Left cardiac atrium (tissue), 4 donors: ENCODE measurements at regions not wholly inside any gene's neighbourhood (a gene's known extent, or its start where the extent isn't known, plus 50 kb on each side); places are given as distances from the start of the nearest gene placed in this dataset.

ENCODE experiments used
- ATAC-seq, 2 donors: fragments of 200-7000 bp; cut with Tn5 transposase; one replicate each; pipeline ENCODE4 v1.9.1; 2020; ENCODE audit warnings: mild to moderate bottlenecking in 2 of 2, moderate library complexity in 2 of 2
- DNase-seq: peaks from one replicate; pipeline ENCODE4 v3.0.0-alpha.2; 2020
- intact Hi-C, 2 donors: fragments of 100-400 bp; cut with DNase I; formaldehyde crosslinking; loops; one replicate each; pipeline versions ENCODE4 v1.14.1 to v1.15.1; 2022 to 2023
- donor health status: DM: no; HTN: yes; CAD: no.
- donor health status: DM: no; HTN: yes; CAD: no; lungs with severe emphysema.
- donor health status: DM: yes; HTN: yes; CAD: no.
- donor health status: Dilated cardiomyopathy.

GRCh38 chr22:44424867-44425693, 73.0 kb downstream of the RTL6 start:
- DNase-seq (no peak), ATAC-seq (peak in 1 of 2 donors; percentile 78)
- intact Hi-C loops: no loop called here

DNA sequence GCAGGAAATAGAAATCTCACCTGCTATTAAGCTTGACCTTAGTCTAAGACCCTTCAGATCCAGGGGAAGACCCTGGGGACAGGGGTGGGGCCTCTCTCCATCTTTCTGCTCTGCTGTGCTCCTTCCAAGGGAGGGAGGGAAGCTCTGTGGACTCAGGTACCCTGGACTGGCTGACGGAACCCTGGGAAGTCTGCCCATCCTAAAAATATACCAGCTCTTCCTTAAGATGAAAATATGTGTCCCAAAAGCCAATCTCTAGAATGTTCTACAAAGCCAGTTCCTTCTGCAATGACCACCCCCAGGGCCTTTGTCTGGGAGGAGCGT, 73.7 kb downstream of the RTL6 start:
- ATAC-seq (no peak), DNase-seq (no peak)
- intact Hi-C loops: no loop called here

DNA sequence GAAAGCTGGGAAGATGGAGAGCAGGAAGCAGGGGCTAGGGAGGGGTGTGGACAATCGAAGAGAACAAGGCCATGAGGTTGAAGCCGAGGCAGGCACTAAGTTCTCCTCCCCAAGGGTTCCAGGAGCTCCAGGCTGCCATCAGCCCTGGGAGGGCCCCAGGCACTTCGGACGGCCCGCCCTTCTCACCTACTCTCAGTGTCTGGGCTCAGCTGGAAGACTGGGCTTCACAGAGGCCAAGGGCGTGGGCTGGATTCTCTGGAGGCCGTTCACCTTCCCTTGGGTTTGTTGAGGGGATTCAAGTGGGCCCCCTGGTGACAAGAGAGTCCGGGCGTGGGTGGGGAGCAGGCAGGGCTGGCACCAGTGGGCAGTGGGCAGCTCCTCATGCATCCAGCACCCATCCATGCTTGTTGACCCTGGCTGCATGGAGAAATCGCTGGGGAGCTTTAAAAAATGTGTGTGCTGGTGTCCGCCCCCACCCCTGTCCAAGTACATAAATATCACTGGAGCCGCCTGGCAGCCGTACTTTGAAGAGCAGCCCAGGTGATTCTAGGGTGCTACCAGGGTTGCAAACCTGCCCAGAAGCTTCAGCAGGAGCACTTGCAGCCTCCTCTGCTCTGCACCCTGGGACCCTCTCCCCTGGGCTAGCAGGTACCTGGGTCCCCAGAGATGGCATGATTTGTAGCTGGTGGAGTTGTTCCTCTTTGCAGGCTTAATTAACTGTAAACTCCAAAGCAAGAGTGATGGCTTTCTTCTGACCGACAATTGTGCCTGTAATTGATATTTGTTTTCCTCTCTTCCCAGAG, 74.3 kb downstream of the RTL6 start:
- intact Hi-C loops: no loop called here
- ATAC-seq (no peak), DNase-seq (no peak)

DNA sequence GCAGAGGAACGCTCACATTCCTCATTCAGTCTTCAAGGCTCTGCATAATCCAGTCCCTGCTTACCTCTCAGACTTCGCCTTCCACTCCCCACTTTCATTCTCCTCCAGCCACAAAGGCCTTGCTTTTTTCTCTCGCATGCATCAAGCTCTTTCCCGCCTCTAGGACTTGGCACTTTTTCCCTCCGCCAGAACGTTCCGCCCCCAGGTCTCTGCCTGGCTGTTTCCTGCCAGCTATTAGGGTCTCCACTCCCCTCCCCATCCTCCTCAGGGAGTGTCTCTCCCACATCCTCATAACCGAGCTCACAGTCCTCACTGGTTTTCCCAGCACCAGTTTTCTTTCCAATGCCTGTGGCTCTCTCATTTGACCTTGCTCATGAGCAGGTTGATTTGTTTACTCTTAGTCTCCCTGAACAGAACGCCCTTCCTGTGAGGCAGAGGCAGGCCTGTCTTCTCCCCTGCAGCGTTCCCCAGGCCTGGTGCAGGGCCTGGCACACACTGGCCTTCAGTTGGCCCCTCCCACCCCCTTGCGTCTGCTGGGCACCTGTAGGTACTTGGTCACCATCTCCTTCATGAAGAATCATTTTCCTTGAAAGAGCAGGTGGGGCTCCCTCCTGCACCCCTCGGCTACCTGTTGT, 75.2 kb downstream of the RTL6 start:
- intact Hi-C loops: no loop called here
- ATAC-seq: peak in 1 of 2 donors; percentile 15
- no peak for DNase-seq

DNA sequence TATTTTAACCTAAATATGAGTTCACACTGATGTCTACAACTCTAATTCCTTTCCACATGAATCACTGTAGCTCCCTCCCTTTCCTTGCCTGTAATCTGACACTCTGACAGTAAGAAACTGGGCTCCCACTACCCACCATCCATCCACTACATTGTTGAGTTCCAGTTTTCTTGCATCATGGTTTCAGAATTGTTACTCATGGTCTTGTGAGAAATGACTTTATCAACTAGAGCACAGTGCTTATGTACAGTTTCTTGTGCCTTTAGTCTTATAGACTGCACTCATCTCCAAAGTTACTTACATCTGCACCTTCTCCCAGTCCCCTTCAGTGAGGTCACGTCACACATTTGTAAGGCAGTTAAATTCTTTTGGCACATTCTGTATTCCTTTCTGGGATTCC, 78.6 kb downstream of the RTL6 start:
- intact Hi-C loops: no loop called here
- no peak for ATAC-seq
- no peak for DNase-seq

GRCh38 chr22:44413211-44413610, 84.8 kb downstream of the RTL6 start:
- DNase-seq (no peak), ATAC-seq (no peak)
- intact Hi-C loops: no loop called here

DNA sequence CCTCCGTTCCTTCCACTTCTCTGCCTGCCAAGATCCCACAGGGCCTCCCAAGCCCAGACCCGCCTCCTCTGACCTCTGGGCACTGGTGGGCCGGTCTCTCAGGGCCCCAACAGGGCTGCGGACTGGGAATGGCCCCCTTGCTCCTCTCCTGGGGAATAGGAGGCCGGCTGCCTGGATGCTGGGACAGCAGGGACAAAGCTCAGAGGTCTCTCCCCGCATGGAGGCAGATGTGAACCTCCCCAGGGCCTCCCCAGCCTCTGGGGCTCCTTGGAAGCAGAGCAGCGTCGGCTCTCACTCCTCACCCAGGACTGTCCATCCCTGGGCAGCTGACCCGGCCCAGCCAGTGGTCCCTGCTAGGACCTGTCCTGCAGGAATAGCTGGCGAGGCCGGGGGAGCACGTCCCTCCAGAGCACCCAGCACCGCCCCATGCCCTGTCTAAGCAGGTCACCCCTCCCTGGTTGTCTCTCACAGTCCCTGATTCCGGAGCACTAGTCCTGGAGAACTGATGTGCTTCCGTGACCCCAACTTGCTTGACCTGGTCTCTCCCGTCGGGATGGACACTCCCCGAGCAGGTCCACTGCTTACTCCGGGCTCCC, 85.8 kb downstream of the RTL6 start:
- no peak for DNase-seq
- intact Hi-C loops: no loop called here
- ATAC-seq: no peak

DNA sequence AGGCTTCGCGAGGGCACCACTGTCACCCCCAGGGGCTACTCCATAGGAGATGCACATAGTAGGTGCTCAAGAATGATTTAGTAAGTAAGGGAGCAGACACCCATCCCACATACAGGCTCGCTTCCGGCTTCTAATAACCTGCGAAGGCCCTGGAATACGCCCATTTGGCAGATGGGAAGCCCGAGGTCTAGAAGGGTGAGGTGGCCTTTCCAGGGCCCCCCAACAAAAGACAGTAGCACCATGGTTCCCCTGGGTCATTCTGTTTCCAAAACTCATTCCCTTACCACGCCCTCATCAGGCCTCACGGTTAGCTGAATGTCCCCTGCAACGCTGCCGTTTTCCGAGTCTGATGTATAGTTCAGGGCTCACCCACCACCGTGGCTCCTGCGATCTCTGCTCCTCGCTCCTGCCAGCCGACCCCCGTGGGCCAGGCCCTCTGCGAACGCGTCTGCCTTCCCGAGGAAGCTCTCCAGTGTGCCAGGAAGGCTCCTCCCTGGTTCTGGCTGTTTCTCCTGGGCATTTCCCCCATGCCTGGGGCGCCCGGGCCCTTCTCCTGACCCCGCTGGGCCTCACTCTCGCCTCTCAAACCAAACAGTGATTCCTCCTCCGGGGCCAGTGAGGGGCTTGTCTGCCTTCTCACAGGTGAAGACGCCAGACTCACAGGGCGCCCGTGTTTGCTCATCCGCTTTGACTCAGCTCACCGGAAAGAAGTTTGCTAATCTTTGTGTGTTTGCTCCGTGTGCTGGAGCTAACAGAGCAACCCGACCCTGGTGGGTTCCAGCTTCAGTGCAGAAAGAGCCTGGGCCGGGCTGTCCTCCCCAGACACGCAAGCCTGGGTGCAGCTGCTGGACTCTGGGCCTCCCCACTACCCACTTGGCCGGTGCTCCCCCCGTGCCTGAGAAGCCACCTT, 86.6 kb downstream of the RTL6 start:
- intact Hi-C loops: no loop called here
- no peak for DNase-seq
- ATAC-seq: no peak

DNA sequence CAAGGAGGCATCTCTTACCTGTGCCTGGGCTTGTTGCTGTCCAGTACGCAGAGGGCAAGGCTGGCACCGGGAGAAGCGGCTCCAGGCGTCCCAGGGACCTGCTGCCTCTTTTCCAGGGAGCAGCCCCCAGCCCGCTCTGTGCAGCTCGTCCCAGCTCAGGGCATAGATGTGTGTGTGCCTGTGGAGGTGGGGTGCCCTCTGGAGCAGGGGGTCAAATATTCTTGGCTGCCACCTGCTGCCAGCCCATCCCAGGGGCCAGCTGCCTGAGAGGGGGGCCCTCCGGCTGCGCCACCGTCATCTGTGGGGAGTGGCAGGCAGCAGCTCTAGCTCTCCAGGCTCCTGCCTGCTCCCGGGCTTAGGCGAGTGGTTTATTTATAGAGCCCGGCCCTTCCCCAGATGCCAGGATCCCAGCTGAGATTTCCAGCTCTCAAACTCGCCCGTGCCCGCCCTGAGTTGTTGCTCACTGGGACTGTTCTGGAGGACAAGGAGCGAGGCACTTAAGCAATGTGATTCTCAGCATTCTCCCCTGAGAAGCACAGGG, 87.5 kb downstream of the RTL6 start:
- peak; percentile 72 to 77 for ATAC-seq
- peak; percentile 43 for DNase-seq
- intact Hi-C loops: no loop called here

DNA sequence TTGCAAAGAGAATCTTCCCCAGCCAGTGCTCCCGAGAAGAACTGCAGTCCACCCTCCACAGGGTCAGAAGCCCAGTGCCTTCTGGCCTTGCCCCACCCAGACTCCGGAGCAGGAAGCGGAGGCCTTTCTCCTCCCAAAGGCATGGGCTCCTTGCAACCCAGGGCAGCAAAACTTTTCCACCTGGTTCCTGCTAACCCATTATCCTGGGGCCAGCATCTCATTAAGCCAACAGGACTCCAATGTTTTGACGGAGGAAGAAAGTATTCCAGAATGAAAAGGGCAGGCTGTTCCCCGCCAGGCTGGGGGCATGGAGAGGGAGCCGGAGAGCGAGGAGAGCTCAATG, 88.1 kb downstream of the RTL6 start:
- no peak for DNase-seq
- no peak for ATAC-seq
- intact Hi-C loops: no loop called here

DNA sequence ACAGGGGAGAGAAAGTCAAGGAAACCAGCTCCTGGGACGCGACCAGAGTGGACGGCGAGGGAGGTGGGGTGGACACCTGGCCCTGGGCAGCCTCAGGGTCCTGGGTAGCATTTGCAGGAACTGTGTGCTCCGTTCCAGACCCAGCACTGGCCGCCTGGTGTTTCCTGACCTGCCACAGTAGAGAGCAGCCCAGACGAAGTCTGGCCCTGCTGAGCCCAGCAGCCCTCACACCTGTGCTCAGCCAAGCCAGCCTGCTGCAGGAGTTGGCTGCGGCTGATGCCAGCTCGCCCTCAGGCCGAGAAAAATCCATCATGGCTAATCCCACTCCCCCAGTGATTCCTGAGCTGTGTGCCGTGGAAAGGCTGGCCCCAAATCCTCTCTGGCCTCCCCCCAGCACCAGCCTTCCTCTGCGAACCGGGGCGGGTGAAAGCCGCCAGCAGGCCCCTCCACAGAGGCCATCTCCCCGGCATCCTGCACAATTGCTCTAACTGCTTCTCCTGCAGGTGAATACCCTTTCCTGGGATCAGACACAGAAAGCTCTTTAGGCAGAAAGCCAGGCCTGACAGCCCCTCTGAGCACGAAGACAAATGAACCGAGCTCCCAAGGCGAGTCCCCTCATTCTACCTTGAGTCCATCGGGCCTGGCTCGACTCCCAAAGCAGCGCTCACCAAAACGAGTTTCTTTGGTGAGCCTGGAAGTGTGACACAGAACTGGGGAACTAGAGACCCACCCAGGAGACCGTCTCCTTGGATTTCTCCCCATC, 88.6 kb downstream of the RTL6 start:
- intact Hi-C loops: no loop called here
- no peak for ATAC-seq
- no peak for DNase-seq

- intact Hi-C loops: no loop called here
- DNase-seq (no peak), ATAC-seq (no peak)
Measured at GRCh38 chr22:44408829-44409192, 89.2 kb downstream of the RTL6 start.

- DNase-seq (no peak), ATAC-seq (no peak)
- intact Hi-C loops: no loop called here
Measured at GRCh38 chr22:44407987-44408828, 89.8 kb downstream of the RTL6 start.

GRCh38 chr22:44407171-44407986, 90.7 kb downstream of the RTL6 start:
- ATAC-seq: no peak
- intact Hi-C loops: no loop called here
- no peak for DNase-seq

DNA sequence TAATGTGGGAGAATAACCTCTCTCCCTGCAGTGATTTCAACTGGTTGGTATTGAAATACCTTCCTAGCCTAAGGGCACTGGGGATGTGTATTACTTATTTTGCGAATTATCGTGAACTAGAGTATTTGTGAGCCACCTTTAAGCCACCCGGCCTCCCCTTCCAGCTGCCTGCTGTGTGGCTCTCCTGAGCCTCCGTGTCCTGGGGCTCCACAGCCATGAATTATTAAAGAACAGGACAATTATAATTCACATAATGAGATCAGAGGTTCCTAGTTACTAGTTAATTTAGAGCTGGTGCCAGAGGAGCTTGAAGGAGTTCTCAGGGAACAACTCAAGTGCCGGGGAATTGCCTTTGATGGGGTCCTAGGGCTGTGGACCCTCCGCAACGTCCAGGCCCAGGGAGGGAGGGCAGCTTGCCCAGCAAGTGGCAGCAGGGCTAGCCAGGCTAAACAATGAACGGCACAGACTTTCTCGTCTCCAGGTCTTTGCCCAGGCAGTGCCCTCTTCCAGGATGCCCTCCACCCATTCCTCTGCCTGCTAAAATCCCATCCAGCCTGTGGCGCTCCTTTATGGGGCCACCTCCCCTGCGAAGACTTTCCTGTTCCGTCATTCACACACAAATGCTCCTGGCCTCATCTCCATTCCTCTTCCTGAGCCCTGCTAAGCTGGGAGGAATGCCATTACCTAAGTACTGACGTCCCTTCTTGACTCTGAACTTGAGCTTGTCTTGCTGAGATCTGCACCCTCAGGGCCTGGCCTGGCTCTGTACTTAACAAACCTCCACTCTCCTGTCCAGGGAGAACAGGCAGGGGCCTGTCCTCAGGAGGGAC, 91.5 kb downstream of the RTL6 start:
- DNase-seq: no peak
- intact Hi-C loops: no loop called here

GRCh38 chr22:44405661-44406060, 92.4 kb downstream of the RTL6 start:
- DNase-seq (no peak), ATAC-seq (no peak)
- intact Hi-C loops: no loop called here

More for the DNA sequence above, 91.5 kb downstream of the RTL6 start:
- no peak for ATAC-seq
